ENCODE measurements at regions not wholly inside any gene's neighbourhood (a gene's known extent, or its start where the extent isn't known, plus 50 kb on each side); places are given as distances from the start of the nearest gene placed in this dataset.

GRCh38 chr13:111854403-111854802 lies 212.5 kb upstream of the SOX1 start:
- ChIA-PET POLR2A (ENCODE audit: low non-redundant PET) (no interaction called here), CTCF (no interaction called here)
- intact Hi-C loops (cut with micrococcal nuclease; ENCODE audit: unreplicated experiment), result no loop called here
- Histone ChIP-seq H3K4me3 (ENCODE audit: low read depth, low read length, poor library complexity, severe bottlenecking) (no peak overlapping the region), H3K27me3 (replicated peaks; ENCODE audit: insufficient read depth, low read depth, low read length, poor library complexity) (peaks cover 7% of the 10 kb centered on the region), H3K9me3 (ENCODE audit: low read depth, low read length, poor library complexity, severe bottlenecking) (no peaks in the 10 kb centered on the region), H3K27ac (ENCODE audit: low read depth, low read length, poor library complexity, severe bottlenecking) (no peak overlapping the region), H3K36me3 (ENCODE audit: insufficient read depth, low read length, poor library complexity, severe bottlenecking) (no peaks in the 10 kb centered on the region), H3K4me1 (ENCODE audit: insufficient read depth, low read length, poor library complexity, severe bottlenecking) (no peaks in the 10 kb centered on the region)
- DNase-seq (ENCODE audit: low spot score), result no peak
- TF ChIP-seq CTCF (conservative IDR thresholded peaks at IDR 0.05; ENCODE audit: low read depth, low read length) (no peak), EZH2 (IDR thresholded peaks at IDR 0.05; ENCODE audit: borderline replicate concordance, low read depth, low read length, poor library complexity, severe bottlenecking) (no peak)
- no TSS peak for BruUV-seq (replicated peaks)

DNA sequence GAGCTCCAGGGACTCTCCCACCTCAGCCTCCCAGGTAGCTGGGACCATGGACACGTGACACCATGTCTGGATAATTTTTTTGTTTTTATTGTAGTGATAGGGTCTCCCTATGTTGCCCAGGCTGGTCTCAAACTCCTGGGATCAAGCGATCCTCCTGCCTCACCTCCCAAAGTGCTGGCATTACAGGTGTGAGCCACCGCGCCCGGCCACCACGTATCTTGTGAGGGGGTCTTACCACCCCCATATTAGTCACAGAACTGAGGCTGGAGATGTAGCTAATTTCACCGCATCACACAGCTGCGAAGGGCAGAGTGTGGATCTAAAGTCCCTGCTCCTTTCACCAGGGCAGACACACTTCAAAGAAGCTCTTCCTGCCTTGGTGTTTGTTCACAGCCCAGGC lies 211.8 kb upstream of the SOX1 start:
- H3K27me3 ChIP-seq (replicated peaks; ENCODE audit: insufficient read depth, low read depth, low read length, poor library complexity), result peaks cover 7% of the 10 kb centered on the region
- H3K27ac ChIP-seq (ENCODE audit: low read depth, low read length, poor library complexity, severe bottlenecking), result no peak overlapping the region
- no peaks in the 10 kb centered on the region for H3K4me1 ChIP-seq (ENCODE audit: insufficient read depth, low read length, poor library complexity, severe bottlenecking)
- no peaks in the 10 kb centered on the region for H3K9me3 ChIP-seq (ENCODE audit: low read depth, low read length, poor library complexity, severe bottlenecking)
- no peak for DNase-seq (ENCODE audit: low spot score)
- H3K36me3 ChIP-seq (ENCODE audit: insufficient read depth, low read length, poor library complexity, severe bottlenecking), result no peaks in the 10 kb centered on the region
- intact Hi-C loops (cut with micrococcal nuclease; ENCODE audit: unreplicated experiment), result no loop called here
- no TSS peak for BruUV-seq (replicated peaks)
- CTCF ChIA-PET, result no interaction called here
- TF ChIP-seq CTCF (conservative IDR thresholded peaks at IDR 0.05; ENCODE audit: low read depth, low read length) (no peak), EZH2 (IDR thresholded peaks at IDR 0.05; ENCODE audit: borderline replicate concordance, low read depth, low read length, poor library complexity, severe bottlenecking) (no peak)
- H3K4me3 ChIP-seq (ENCODE audit: low read depth, low read length, poor library complexity, severe bottlenecking), result no peak overlapping the region
- POLR2A ChIA-PET (ENCODE audit: low non-redundant PET), result no interaction called here

DNA sequence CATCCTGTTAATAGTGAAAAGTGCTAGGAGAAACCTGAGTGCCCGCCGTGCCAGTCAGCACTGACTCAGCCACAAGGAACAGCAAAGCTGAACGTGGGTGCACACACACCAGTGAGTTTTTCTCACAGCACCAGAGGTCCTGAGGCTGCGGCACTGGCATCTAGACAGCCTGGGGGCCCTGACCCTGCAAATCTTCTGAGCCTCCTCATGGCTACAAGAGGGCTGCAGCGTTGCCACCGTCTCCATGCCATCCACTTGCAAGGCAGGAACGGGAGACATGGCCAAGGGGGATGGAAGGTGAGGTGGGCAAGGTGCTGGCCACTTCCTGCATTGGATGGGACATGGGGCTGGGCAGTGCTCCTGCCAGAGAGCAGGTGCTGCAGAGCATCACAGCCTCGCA lies 211.2 kb upstream of the SOX1 start:
- no peak for TF ChIP-seq CTCF (conservative IDR thresholded peaks at IDR 0.05; ENCODE audit: low read depth, low read length)
- no peak for TF ChIP-seq EZH2 (IDR thresholded peaks at IDR 0.05; ENCODE audit: borderline replicate concordance, low read depth, low read length, poor library complexity, severe bottlenecking)
- ChIA-PET POLR2A (ENCODE audit: low non-redundant PET) (no interaction called here), CTCF (no interaction called here)
- no peaks in the 10 kb centered on the region for H3K36me3 ChIP-seq (ENCODE audit: insufficient read depth, low read length, poor library complexity, severe bottlenecking)
- H3K4me3 ChIP-seq (ENCODE audit: low read depth, low read length, poor library complexity, severe bottlenecking), result no peak overlapping the region
- intact Hi-C loops (cut with micrococcal nuclease; ENCODE audit: unreplicated experiment), result no loop called here
- H3K27me3 ChIP-seq (replicated peaks; ENCODE audit: insufficient read depth, low read depth, low read length, poor library complexity), result peaks cover 7% of the 10 kb centered on the region
- no peak for DNase-seq (ENCODE audit: low spot score)
- H3K4me1 ChIP-seq (ENCODE audit: insufficient read depth, low read length, poor library complexity, severe bottlenecking), result no peaks in the 10 kb centered on the region
- no TSS peak for BruUV-seq (replicated peaks)
- no peaks in the 10 kb centered on the region for H3K9me3 ChIP-seq (ENCODE audit: low read depth, low read length, poor library complexity, severe bottlenecking)
- no peak overlapping the region for H3K27ac ChIP-seq (ENCODE audit: low read depth, low read length, poor library complexity, severe bottlenecking)

All from A673 (cell line).